ENCODE measurements at regions not wholly inside any gene's neighbourhood (a gene's known extent, or its start where the extent isn't known, plus 50 kb on each side); places are given as distances from the start of the nearest gene placed in this dataset.

- peak; percentile 75 for DNase-seq (ENCODE audit: low read depth)
These were observed 143.9 kb downstream of the BCOR start for GRCh38 chrX:39953879-39954278.

DNA sequence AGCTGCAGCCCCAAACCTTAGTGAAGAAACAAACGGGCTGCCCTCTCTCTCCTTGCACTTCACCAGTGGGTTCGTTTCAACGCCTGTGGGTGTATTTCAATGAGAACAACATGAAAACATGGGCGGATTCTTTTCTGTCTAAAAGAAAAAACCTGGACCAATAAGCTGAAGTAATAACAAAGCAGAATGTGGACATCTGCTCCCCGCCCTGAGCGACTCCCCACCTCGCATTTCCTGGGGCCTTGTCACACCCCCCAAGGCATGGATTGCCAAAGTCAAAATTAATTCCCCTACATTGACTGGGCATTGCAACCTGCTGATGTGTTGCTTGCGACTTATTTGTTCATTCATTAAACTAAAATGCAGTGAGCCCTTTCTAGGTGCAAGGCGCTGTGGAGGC, 142.9 kb downstream of the BCOR start:
- DNase-seq (ENCODE audit: low read depth): no peak

DNA sequence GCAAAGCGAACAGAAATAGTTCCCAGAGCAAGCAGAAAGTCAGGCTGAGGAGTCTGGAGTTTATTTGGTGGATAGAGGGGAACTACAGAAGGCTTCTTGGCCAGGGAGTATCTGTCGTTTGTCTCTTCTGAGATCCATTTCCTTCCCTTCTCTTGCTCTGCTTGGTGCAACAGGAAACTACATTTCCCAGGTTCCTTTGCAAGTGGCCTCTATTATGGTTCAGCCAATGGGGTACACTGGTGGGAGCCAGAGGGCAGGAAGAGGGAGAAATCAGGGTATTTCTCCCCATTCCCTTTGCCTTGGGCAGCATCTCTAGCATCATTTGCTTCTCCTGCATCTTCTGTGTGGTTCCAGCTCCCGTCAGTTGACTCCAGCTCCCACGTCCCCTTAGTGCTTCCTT, 142.1 kb downstream of the BCOR start:
- DNase-seq (ENCODE audit: low read depth): peak; percentile 19

DNA sequence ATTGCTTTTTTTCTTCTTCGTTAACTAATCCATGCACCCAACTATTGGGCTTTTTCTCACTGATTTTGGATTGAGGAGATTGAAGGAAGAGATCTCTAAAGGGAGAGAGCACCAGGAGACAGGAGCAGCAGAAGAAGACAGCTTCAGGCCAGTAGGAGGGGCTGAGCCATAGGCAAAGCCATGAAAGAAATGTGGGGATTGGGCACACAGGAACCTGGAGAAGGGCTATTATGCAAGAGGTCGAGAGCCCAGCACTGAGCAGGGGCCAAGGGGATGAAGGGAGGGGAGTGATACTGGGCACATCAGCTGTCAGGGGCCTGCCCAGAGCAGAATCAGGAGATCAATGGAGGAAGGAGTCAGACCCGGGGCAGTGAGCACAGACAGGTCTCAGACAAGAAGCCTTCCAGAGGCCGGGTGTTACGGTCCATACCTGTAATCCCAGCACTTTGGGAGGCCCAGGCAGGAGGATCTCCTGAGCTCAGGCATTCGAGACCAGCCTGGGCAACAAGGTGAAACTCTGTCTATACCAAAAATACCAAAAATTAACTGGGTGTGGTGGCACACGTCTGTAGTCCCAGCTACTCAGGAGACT, 140.9 kb downstream of the BCOR start:
- no peak for DNase-seq (ENCODE audit: low read depth)

- peak; percentile 80 for DNase-seq (ENCODE audit: low read depth)
These were observed 139.8 kb downstream of the BCOR start for GRCh38 chrX:39957816-39958566.

GRCh38 chrX:39958850-39959249, 138.9 kb downstream of the BCOR start:
- DNase-seq (ENCODE audit: low read depth): no peak

- no peak for DNase-seq (ENCODE audit: low read depth)
These were observed 137.5 kb downstream of the BCOR start for GRCh38 chrX:39960219-39960618.

GRCh38 chrX:39961441-39961840, 136.3 kb downstream of the BCOR start:
- DNase-seq (ENCODE audit: low read depth): no peak

DNA sequence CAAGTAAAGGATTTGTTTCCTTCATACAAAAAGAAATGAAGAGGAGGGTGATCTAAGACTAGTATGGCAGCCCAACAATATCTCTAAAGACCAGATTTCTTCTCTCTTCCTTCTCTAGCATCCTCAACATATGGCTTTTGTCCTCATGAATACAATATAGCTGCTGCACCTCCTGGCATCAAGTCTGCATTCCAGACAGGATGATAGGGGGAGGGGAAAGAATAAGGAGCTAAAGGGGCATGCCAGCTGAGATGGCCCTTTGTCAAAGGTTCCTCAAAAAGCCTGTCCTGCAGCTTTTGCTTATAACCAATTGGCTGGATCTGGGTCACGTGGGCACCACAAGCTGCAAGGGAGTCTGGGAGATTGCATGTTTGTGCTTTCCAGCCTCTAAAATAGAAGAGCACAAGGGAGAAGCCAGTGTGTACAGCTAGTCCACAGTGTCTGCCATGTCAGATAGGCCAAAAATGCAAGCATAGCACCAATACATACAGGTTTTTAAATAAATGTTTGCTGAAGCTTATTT, 132.6 kb downstream of the BCOR start:
- no peak for DNase-seq (ENCODE audit: low read depth)

DNA sequence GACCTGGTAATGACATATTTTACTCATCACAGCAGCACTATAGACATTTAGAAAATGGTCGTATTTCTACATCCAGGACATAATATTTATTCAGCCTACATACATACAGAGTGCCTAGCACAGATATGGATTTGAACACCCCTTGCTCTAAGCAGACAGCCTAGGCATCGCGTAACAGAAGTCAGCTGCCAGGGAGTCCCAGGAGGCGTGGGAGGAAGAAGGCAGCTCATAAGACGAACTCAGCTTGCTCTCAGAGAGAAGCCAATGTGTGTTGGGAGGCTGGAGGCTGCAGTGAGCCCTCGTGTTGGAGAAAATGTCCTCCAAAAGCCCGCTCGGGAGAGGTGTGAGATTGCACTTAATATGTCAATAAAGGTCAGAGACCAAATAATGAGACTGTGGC, 131.6 kb downstream of the BCOR start:
- DNase-seq (ENCODE audit: low read depth): no peak

GRCh38 chrX:39967348-39967747, 130.4 kb downstream of the BCOR start:
- DNase-seq (ENCODE audit: low read depth): no peak

- DNase-seq (ENCODE audit: low read depth): no peak
These were observed 128.5 kb downstream of the BCOR start for GRCh38 chrX:39969099-39969818.

GRCh38 chrX:39969819-39970504, 127.8 kb downstream of the BCOR start:
- no peak for DNase-seq (ENCODE audit: low read depth)

- DNase-seq (ENCODE audit: low read depth): no peak
These were observed 126.0 kb downstream of the BCOR start for GRCh38 chrX:39971760-39972159.

GRCh38 chrX:39972340-39972739, 125.4 kb downstream of the BCOR start:
- DNase-seq (ENCODE audit: low read depth): peak; percentile 86

GRCh38 chrX:39973810-39974209, 123.9 kb downstream of the BCOR start:
- no peak for DNase-seq (ENCODE audit: low read depth)

DNA sequence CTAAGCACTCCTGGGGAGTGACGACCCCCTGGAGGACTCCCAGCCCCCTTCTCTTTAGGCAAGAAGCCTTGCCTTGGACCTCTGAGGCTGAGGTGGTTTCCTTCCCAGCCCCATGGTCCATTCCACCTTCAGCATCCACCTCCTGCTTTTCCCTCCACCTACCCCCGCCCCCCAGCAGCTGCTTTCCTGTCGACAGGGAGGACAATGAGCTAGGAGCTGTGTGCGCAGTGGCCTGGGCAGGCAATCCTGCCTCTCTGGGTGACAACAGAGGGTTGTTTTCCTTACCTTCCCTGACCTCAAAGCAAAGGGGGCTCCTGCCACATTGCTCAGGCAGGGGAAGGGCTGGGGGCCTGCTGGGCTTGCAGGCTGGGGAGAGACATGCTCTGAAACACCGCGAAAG, 123.5 kb downstream of the BCOR start:
- no peak for DNase-seq (ENCODE audit: low read depth)

- no peak for DNase-seq (ENCODE audit: low read depth)
These were observed 122.4 kb downstream of the BCOR start for GRCh38 chrX:39975101-39975925.

GRCh38 chrX:39981946-39982345, 115.8 kb downstream of the BCOR start:
- no peak for DNase-seq (ENCODE audit: low read depth)

GRCh38 chrX:39982948-39983347, 114.8 kb downstream of the BCOR start:
- no peak for DNase-seq (ENCODE audit: low read depth)

GRCh38 chrX:39983715-39984114, 114.0 kb downstream of the BCOR start:
- peak; percentile 38 for DNase-seq (ENCODE audit: low read depth)

Data from EH (cell line).